A549 (cell line): ENCODE measurements at regions not wholly inside any gene's neighbourhood (a gene's known extent, or its start where the extent isn't known, plus 50 kb on each side); places are given as distances from the start of the nearest gene placed in this dataset.
"Not testable (repeated sequence)": the region's sequence is repeated elsewhere in the genome, so short reads cannot be mapped to it uniquely, and the experiment has no call there.

ENCODE experiments used
- CTCF ChIP-seq: fragments of >200 bp; sonication (Bioruptor Twin); formaldehyde crosslinking; IDR thresholded peaks from 3 replicates; pipeline ENCODE4 v1.5.1; 2016
- EP300 ChIP-seq, 2 experiments: fragments of >200 bp; sonication (Bioruptor Twin); formaldehyde crosslinking; IDR thresholded peaks; 2 replicates in 1 of 2; 3 replicates in 1 of 2; pipeline ENCODE4 v1.6.1; 2016 to 2017
- FOSL2 ChIP-seq, 2 experiments: fragments of 450-650 bp in 1 of 2; fragments of >200 bp in 1 of 2; sonication (Bioruptor Twin) in 1 of 2; formaldehyde crosslinking; IDR thresholded peaks; 2 replicates each; pipeline versions ENCODE4 v1.5.0 to v1.6.1; 2016 to 2020; ENCODE audit warnings: mild to moderate bottlenecking in 1 of 2, moderate library complexity in 1 of 2
- HDAC2 ChIP-seq: fragments of 200-600 bp; sonication (generic); IDR thresholded peaks from 2 replicates; pipeline ENCODE4 v1.6.1; 2016
- JUNB ChIP-seq: fragments of >200 bp; sonication (Bioruptor Twin); formaldehyde crosslinking; IDR thresholded peaks from 2 replicates; pipeline ENCODE4 v1.6.1; 2016
- MYC ChIP-seq: IDR thresholded peaks from 2 replicates; pipeline ENCODE4 v1.6.1; 2012; ENCODE audit warnings: mild to moderate bottlenecking, inconsistent platforms, low read length, improper control_type of control experiment, borderline replicate concordance
- NPAS2 ChIP-seq: fragments of 250-450 bp; sonication (Bioruptor Pico); IDR thresholded peaks from 2 replicates; pipeline ENCODE4 v1.8.0; 2022; ENCODE audit warnings: mild to moderate bottlenecking, moderate library complexity, borderline replicate concordance
- NR3C1 ChIP-seq: fragments of >200 bp; sonication (Bioruptor Twin); formaldehyde crosslinking; IDR thresholded peaks from 3 replicates; pipeline ENCODE4 v1.6.1; 2017
- PHF8 ChIP-seq: fragments of 200-600 bp; sonication (generic); IDR thresholded peaks from 2 replicates; pipeline ENCODE4 v1.6.1; 2016; ENCODE audit warnings: low read depth, mild to moderate bottlenecking, antibody characterized with exemption, moderate library complexity, borderline replicate concordance
- POLR2A ChIP-seq: IDR thresholded peaks from 2 replicates; pipeline ENCODE4 v1.6.1; 2012; ENCODE audit warnings: mild to moderate bottlenecking, low read length
- RAD21 ChIP-seq, 2 experiments: fragments of >200 bp in 1 of 2; sonication (Bioruptor Twin) in 1 of 2; formaldehyde crosslinking in 1 of 2; IDR thresholded peaks in 1 of 2; conservative IDR thresholded peaks in 1 of 2; 2 replicates in 1 of 2; 3 replicates in 1 of 2; pipeline ENCODE4 v1.6.1; 2012 to 2018; ENCODE audit warnings: inconsistent platforms in 1 of 2
- RFX5 ChIP-seq: fragments of 450-650 bp; IDR thresholded peaks from 2 replicates; pipeline ENCODE4 v1.7.1; 2014; ENCODE audit warnings: antibody characterized with exemption, mild to moderate bottlenecking, moderate library complexity
- SMC3 ChIP-seq: fragments of >200 bp; sonication (Bioruptor Twin); formaldehyde crosslinking; IDR thresholded peaks from 3 replicates; pipeline ENCODE4 v1.6.1; 2018; ENCODE audit warnings: inconsistent platforms
- TF ChIP-seq, protein P1 (sequence below): fragments of 150-350 bp; IDR thresholded peaks from 2 replicates; pipeline ENCODE4 v1.6.1; 2014; ENCODE audit warnings: low read depth, mild to moderate bottlenecking, low read length

GRCh38 chr12:131294716-131295115 lies 341.0 kb downstream of the ADGRD1 start:
- TF ChIP-seq CTCF; POLR2A; HDAC2; NR3C1; RFX5; MYC; SMC3; RAD21 (conservative IDR thresholded peaks at IDR 0.05 in 1 of 2, IDR thresholded peaks at IDR 0.05 in 1 of 2); JUNB; FOSL2 (IDR thresholded peaks at IDR 0.05); FOSL2 (CRISPR knock-in tag; IDR thresholded peaks at IDR 0.05); NPAS2 (CRISPR knock-in tag); EP300 (IDR thresholded peaks at IDR 0.05); PHF8: not testable (repeated sequence)
- TF ChIP-seq, protein P1, sequence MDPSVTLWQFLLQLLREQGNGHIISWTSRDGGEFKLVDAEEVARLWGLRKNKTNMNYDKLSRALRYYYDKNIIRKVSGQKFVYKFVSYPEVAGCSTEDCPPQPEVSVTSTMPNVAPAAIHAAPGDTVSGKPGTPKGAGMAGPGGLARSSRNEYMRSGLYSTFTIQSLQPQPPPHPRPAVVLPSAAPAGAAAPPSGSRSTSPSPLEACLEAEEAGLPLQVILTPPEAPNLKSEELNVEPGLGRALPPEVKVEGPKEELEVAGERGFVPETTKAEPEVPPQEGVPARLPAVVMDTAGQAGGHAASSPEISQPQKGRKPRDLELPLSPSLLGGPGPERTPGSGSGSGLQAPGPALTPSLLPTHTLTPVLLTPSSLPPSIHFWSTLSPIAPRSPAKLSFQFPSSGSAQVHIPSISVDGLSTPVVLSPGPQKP: not testable (repeated sequence)
